HepG2 (cell line): ENCODE measurements at regions not wholly inside any gene's neighbourhood (a gene's known extent, or its start where the extent isn't known, plus 50 kb on each side); places are given as distances from the start of the nearest gene placed in this dataset.

Experiments used
- ATAC-seq: fragments of 200-7000 bp; cut with Tn5 transposase; 3 replicates; pipeline ENCODE4 v1.9.1; 2020; ENCODE audit warnings: mild to moderate bottlenecking, moderate library complexity
- BruUV-seq: library from RNA; stranded (reverse); fragments of 400-500 nt; replicated peaks from 2 replicates; lab custom pipeline; 2021; lab: Mats Ljungman, UMichigan
- CTCF ChIA-PET: fragments of 300-600 bp; formaldehyde crosslinking; extraction: SDS; loops from one replicate; lab custom pipeline; 2021; ENCODE audit warnings: low total read pairs, inconsistent platforms, low intra/inter-chr PET ratio; lab: Yijun Ruan, JAX
- POLR2A ChIA-PET: fragments of 350-600 bp; sonication (Branson Sonifier 250); formaldehyde crosslinking; loops from one replicate; lab custom pipeline; 2020; ENCODE audit warnings: antibody characterized with exemption, inconsistent platforms; lab: Yijun Ruan, JAX
- DNase-seq: peaks from one replicate; pipeline ENCODE4 v3.0.0-alpha.2; 2015; ENCODE audit warnings: low spot score
- FAIRE-seq: peaks from 3 replicates; lab custom pipeline; 2011; peaks lifted over from hg19 to GRCh38; lab: Jason Lieb, UNC
- H2AFZ ChIP-seq: one replicate; pipeline ENCODE4 v1.6.1; 2011; ENCODE audit warnings: low read length, inconsistent platforms
- H3K27ac ChIP-seq: fragments of 300-600 bp; 3 replicates; pipeline ENCODE4 v1.8.0; 2011; ENCODE audit warnings: mixed run types, mild to moderate bottlenecking, mixed read lengths, low read length, inconsistent platforms; ENCODE audit not compliant: insufficient read depth; ENCODE audit errors: extremely low read length
- H3K27me3 ChIP-seq, 2 experiments: fragments of 200-600 bp in 1 of 2; 2 replicates in 1 of 2; 3 replicates in 1 of 2; pipeline versions ENCODE4 v1.6.0 to v1.8.0; 2011; ENCODE audit warnings: low read length in 2 of 2, mild to moderate bottlenecking in 2 of 2, moderate library complexity in 2 of 2, inconsistent platforms in 1 of 2; ENCODE audit not compliant: insufficient read depth in 2 of 2, control insufficient read depth in 1 of 2
- H3K36me3 ChIP-seq, 2 experiments: fragments of 200-600 bp in 1 of 2; replicated peaks in 1 of 2; 2 replicates in 1 of 2; 3 replicates in 1 of 2; pipeline versions ENCODE4 v1.5.1 to v1.8.0; 2011; ENCODE audit warnings: low read length in 2 of 2, inconsistent platforms in 1 of 2; ENCODE audit not compliant: insufficient read depth in 2 of 2, control insufficient read depth in 1 of 2
- H3K4me1 ChIP-seq: 2 replicates; pipeline ENCODE4 v1.5.1; 2012; ENCODE audit warnings: low read length, inconsistent platforms; ENCODE audit not compliant: insufficient read depth
- H3K4me2 ChIP-seq: 2 replicates; pipeline ENCODE4 v1.6.0; 2011; ENCODE audit warnings: low read depth, low read length, inconsistent platforms
- H3K4me3 ChIP-seq, 3 experiments: fragments of 200-600 bp in 1 of 3; sonication (generic), shearing (Covaris generic) in 1 of 3; replicated peaks in 1 of 3; 2 replicates each; pipeline ENCODE4 v1.5.1; 2011 to 2016; ENCODE audit warnings: low read length in 3 of 3, inconsistent platforms in 2 of 3, low read depth in 2 of 3, mild to moderate bottlenecking in 2 of 3, control low read depth in 1 of 3, mixed read lengths in 1 of 3; ENCODE audit not compliant: insufficient read depth in 1 of 3
- H3K79me2 ChIP-seq: one replicate; pipeline ENCODE4 v1.6.1; 2011; ENCODE audit warnings: low read length, inconsistent platforms; ENCODE audit not compliant: insufficient read depth
- H3K9ac ChIP-seq: 2 replicates; pipeline ENCODE4 v1.6.0; 2011; ENCODE audit warnings: mild to moderate bottlenecking, low read depth, low read length, inconsistent platforms; ENCODE audit not compliant: insufficient read depth
- H3K9me3 ChIP-seq: 2 replicates; pipeline ENCODE4 v1.5.1; 2012; ENCODE audit warnings: mild to moderate bottlenecking, low read length
- H4K20me1 ChIP-seq: 2 replicates; pipeline ENCODE4 v1.6.0; 2011; ENCODE audit warnings: inconsistent platforms, mild to moderate bottlenecking, low read length, moderate library complexity; ENCODE audit not compliant: insufficient read depth
- HNF4A ChIP-seq: sonication (generic); formaldehyde crosslinking; IDR thresholded peaks from 2 replicates; pipeline ENCODE4 v1.4.0; 2020; ENCODE audit warnings: missing genetic modification reagents
- HOXA3 ChIP-seq: sonication (generic); formaldehyde crosslinking; IDR thresholded peaks from 2 replicates; pipeline ENCODE4 v1.5.0; 2020; ENCODE audit warnings: missing genetic modification reagents
- HOXA7 ChIP-seq: sonication (generic); formaldehyde crosslinking; IDR thresholded peaks from 2 replicates; pipeline ENCODE4 v1.8.1; 2022; ENCODE audit warnings: mild to moderate bottlenecking, missing genetic modification reagents, moderate library complexity
- KLF9 ChIP-seq: IDR thresholded peaks from 2 replicates; pipeline ENCODE4 v1.6.1; 2016; ENCODE audit warnings: low read depth
- KMT2A ChIP-seq: sonication (generic); formaldehyde crosslinking; IDR thresholded peaks from 2 replicates; pipeline ENCODE4 v1.4.0; 2020; ENCODE audit warnings: missing genetic modification reagents
- PHF5A ChIP-seq: IDR thresholded peaks from one replicate; pipeline ENCODE4 v1.6.1; 2018; ENCODE audit warnings: low read depth, missing genetic modification reagents; ENCODE audit not compliant: unreplicated experiment
- POGZ ChIP-seq: sonication (generic); formaldehyde crosslinking; IDR thresholded peaks from 2 replicates; pipeline ENCODE4 v1.4.0; 2020; ENCODE audit warnings: mild to moderate bottlenecking, missing genetic modification reagents
- REST ChIP-seq, 2 experiments: IDR thresholded peaks; 2 replicates each; pipeline ENCODE4 v1.6.1; 2011 to 2012; ENCODE audit warnings: low read length in 2 of 2, borderline replicate concordance in 1 of 2, low read depth in 1 of 2, mild to moderate bottlenecking in 1 of 2, moderate library complexity in 1 of 2
- SRSF1 ChIP-seq: fragments of 200-400 bp; formaldehyde crosslinking; optimal IDR thresholded peaks from 2 replicates; pipeline ENCODE3; 2017; ENCODE audit warnings: mild to moderate bottlenecking, low read depth, low read length, moderate library complexity
- SSRP1 ChIP-seq: IDR thresholded peaks from 2 replicates; pipeline ENCODE4 v1.6.1; 2016; ENCODE audit warnings: control low read depth
- WGBS: methylation state at CpG from one replicate; pipeline ENCODE4 v1.1.6; 2017; ENCODE audit warnings: low lambda C conversion rate; 5-methylcytosine and 5-hydroxymethylcytosine counted together
- in situ Hi-C: cut with HindIII; loops from 2 replicates; pipeline ENCODE4 v1.10.0; 2017; ENCODE audit warnings: low pct_unique_long_range_greater_than_20kb; ENCODE audit not compliant: extremely low pct_ligation_motif_present
- intact Hi-C: fragments of 100-400 bp; cut with micrococcal nuclease; formaldehyde crosslinking; loops from one replicate; pipeline ENCODE4 v1.10.0; 2022; ENCODE audit not compliant: unreplicated experiment
- TF ChIP-seq, protein P1 (sequence below): sonication (generic); formaldehyde crosslinking; conservative IDR thresholded peaks from 2 replicates; pipeline ENCODE4 v1.8.1; 2023; ENCODE audit warnings: missing genetic modification reagents

GRCh38 chr16:64437706-64438324, 684.0 kb downstream of the CDH11 start:
- no peaks in the 10 kb centered on the region for H3K36me3 ChIP-seq
- WGBS: 54% methylated on average over 9 of the region's 9 CpGs
- no peak for TF ChIP-seq POGZ (CRISPR knock-in tag)
- TF ChIP-seq REST (IDR thresholded peaks at IDR 0.05; ENCODE audit: borderline replicate concordance in 1 of 2, low read depth in 1 of 2, low read length in 2 of 2): peak in 1 of 2 experiments; percentile 25; a peak in 1 of 4 replicates
- no peak for TF ChIP-seq SSRP1 (CRISPR knock-in tag)
- no TSS peak for BruUV-seq
- H3K9ac ChIP-seq: no peak overlapping the region
- H3K27ac ChIP-seq: no peak overlapping the region
- FAIRE-seq (no peak), DNase-seq (no peak), ATAC-seq (no peak)
- H3K4me1 ChIP-seq: no peaks in the 10 kb centered on the region
- no peaks in the 10 kb centered on the region for H4K20me1 ChIP-seq
- H3K27me3 ChIP-seq: no peaks in the 10 kb centered on the region
- no peak overlapping the region for H2AFZ ChIP-seq
- H3K4me2 ChIP-seq: no peak overlapping the region
- POLR2A ChIA-PET: no interaction called here
- peaks cover 56% of the 10 kb centered on the region for H3K9me3 ChIP-seq
- no peak overlapping the region for H3K4me3 ChIP-seq
- CTCF ChIA-PET: no interaction called here
- in situ Hi-C loops: no loop called here
- intact Hi-C loops: no loop called here
- H3K79me2 ChIP-seq: no peaks in the 10 kb centered on the region

GRCh38 chr16:64434526-64435069, 687.3 kb downstream of the CDH11 start:
- FAIRE-seq (no peak), DNase-seq (no peak), ATAC-seq (no peak)
- no peak overlapping the region for H2AFZ ChIP-seq
- H4K20me1 ChIP-seq: no peaks in the 10 kb centered on the region
- no peaks in the 10 kb centered on the region for H3K4me1 ChIP-seq
- no peak overlapping the region for H3K9ac ChIP-seq
- H3K27ac ChIP-seq: no peak overlapping the region
- no TSS peak for BruUV-seq
- H3K9me3 ChIP-seq: peaks cover 55% of the 10 kb centered on the region
- TF ChIP-seq KMT2A (CRISPR knock-in tag) (no peak), HNF4A (CRISPR knock-in tag) (no peak), SRSF1 (no peak), KLF9 (CRISPR knock-in tag) (no peak), HOXA7 (CRISPR knock-in tag) (no peak), HOXA3 (CRISPR knock-in tag) (no peak), PHF5A (CRISPR knock-in tag) (no peak)
- TF ChIP-seq, protein P1, sequence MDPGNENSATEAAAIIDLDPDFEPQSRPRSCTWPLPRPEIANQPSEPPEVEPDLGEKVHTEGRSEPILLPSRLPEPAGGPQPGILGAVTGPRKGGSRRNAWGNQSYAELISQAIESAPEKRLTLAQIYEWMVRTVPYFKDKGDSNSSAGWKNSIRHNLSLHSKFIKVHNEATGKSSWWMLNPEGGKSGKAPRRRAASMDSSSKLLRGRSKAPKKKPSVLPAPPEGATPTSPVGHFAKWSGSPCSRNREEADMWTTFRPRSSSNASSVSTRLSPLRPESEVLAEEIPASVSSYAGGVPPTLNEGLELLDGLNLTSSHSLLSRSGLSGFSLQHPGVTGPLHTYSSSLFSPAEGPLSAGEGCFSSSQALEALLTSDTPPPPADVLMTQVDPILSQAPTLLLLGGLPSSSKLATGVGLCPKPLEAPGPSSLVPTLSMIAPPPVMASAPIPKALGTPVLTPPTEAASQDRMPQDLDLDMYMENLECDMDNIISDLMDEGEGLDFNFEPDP (CRISPR knock-in tag): no peak
- TF ChIP-seq, all 625 proteins: peak for 0
- in situ Hi-C loops: no loop called here
- no peaks in the 10 kb centered on the region for H3K27me3 ChIP-seq
- POLR2A ChIA-PET: no interaction called here
- H3K79me2 ChIP-seq: no peaks in the 10 kb centered on the region
- H3K4me2 ChIP-seq: no peak overlapping the region
- no peaks in the 10 kb centered on the region for H3K36me3 ChIP-seq
- no peak overlapping the region for H3K4me3 ChIP-seq
- WGBS: 3% methylated on average over 4 of the region's 4 CpGs
- CTCF ChIA-PET: no interaction called here
- intact Hi-C loops: no loop called here
